LoVo (cell line): ENCODE measurements at regions not wholly inside any gene's neighbourhood (a gene's known extent, or its start where the extent isn't known, plus 50 kb on each side); places are given as distances from the start of the nearest gene placed in this dataset.

ENCODE experiments used
- DNase-seq: peaks from one replicate; pipeline ENCODE4 v3.0.0-alpha.2; 2016; ENCODE audit warnings: low spot score

- no peak for DNase-seq
These were observed 84.4 kb upstream of the SYPL1 start for GRCh38 chr7:106196460-106197021.

DNA sequence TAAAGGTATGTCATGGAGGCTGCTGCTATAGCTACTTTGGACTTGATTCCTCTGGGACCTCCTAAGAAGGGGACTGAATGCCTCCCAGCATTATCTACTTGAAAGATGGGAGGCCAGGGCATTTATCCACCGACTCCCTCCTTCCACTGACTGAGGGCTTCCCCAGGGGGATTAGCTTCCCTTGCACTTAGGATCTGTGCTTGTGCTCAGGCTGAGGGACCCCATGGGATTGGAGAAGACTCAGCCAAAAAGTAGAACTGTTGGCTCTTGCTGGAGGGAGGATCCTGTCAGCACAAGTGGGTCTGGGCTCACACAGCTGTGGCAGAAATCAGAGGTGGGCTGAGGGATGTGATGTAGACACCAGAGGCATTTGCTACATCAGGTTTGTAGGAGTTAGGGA, 81.5 kb upstream of the SYPL1 start:
- DNase-seq, result no peak

DNA sequence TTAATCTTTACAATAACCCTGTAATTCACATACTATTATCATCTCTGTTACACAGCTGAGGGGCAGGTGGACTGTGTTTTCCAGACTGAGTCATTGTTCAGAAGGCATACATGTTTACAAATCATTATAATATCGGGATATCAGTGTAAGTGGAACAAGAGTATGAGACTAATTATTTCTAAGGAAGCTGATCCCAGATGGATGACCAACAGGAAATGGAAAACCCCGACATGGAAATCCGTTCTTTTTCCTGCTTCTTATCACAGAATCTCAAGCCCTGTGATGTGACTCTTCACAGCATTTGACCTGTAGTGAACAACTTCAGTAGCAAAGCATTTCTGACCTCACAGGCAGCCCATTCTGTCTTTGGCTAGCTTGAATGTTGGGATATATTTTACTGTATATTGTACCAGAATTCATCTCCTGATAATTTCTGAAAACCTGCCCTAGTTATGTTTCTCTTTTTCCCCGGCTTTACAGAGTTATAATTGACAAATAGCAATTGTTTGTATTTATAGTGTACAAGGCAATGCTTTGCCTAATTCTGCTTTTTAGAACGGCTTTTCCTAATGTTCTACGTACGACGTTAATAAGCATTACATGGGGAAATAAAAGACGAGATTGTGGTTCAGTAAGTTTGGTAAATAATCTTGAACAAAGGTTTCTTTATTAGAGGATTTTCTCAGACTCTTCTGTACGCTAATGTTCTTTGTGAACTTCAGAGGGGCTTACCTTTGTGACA, 78.6 kb upstream of the SYPL1 start:
- no peak for DNase-seq

- no peak for DNase-seq
These were observed 75.7 kb upstream of the SYPL1 start for GRCh38 chr7:106187613-106188350.

GRCh38 chr7:106185719-106186118, 73.6 kb upstream of the SYPL1 start:
- DNase-seq, result no peak

- no peak for DNase-seq
These were observed 71.8 kb upstream of the SYPL1 start for GRCh38 chr7:106183952-106184351.

DNA sequence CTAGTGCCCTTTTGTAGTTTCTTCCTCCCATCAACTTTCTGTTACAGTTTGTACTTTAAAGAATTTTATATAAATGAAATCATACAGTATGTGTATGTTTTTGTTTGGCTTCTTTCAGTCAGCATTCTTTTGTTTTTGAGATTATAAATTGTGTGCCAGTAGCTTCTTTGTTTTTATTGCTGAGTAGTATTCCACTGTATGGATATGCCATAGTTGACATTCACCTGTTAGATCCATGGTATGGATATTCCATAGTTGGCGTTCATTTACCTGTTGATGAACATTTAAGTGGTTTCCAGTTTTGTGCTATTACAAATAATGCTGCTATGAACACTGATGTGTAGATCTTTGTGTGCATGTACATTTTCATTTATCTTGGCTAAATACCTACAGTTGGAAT, 70.8 kb upstream of the SYPL1 start:
- no peak for DNase-seq

GRCh38 chr7:106181658-106182265, 69.7 kb upstream of the SYPL1 start:
- DNase-seq, result no peak

GRCh38 chr7:106180721-106181120, 68.6 kb upstream of the SYPL1 start:
- DNase-seq, result no peak

GRCh38 chr7:106179256-106179655, 67.1 kb upstream of the SYPL1 start:
- DNase-seq, result no peak

DNA sequence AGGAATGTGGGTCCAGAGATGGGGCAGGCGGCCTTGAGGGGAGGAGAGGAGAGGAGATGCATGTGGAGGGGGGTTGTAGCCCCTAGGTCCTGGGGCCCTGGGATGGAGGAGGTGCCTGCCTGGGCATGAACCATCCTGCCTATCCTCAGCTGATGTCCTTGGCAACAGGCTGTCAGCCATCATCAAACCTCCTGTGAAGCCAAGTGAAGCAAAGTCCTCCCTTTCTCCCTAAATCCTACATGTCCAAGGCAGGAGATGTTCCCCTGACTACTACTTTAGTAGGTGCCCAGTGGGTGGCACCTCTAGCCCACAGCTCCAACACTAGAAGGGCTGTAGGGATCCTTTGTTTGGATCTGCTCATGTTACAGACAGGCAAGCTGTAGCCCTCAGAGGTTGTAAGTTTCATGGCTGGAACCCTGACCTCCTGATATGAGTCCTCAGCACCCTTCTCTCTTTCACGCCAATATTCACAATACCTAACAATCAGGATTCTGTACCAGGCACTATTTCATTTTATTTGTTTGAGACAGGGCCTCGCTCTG, 66.6 kb upstream of the SYPL1 start:
- DNase-seq, result no peak

DNA sequence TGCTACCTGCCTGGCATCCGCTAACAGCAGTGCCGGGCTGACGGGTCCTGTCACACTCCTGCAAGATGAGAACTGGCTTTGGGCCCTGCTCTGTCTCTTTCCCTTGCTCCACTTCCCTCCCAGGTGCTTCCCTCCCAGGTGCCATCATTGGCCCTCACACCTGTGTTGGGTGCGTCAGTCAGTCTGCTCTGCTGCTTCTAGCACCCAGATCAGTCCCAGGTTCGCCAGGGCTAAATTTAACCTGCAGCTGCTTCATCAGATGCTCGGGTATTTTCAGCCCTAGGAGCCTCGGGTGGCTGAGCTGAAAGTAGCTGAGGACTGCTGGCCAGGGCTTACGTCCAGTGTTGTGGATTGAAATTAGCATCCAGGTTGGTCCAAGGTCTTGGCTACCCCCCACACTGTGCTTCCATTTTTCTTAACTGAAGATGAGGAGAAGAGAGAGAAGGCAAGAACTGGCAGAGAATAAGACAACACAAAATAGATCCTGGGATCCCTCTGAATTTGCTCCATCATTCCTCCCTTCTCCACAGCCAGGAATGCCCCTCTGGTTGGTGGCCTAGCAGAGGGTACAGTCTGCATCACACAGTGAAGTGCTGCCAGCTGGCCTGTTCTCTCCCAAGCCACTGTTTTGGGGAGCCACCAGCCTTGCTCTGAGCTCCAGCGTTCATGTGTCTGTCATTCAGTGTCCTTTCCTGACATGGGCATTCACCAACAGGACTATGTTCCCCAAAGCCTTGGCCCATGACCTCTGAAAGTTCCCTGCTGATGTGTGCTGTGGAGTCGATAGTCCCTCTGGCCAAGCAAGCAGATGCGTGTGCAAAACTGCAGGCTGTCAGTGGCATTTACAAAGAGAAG, 65.9 kb upstream of the SYPL1 start:
- no peak for DNase-seq

GRCh38 chr7:106177300-106177690, 65.2 kb upstream of the SYPL1 start:
- no peak for DNase-seq

DNA sequence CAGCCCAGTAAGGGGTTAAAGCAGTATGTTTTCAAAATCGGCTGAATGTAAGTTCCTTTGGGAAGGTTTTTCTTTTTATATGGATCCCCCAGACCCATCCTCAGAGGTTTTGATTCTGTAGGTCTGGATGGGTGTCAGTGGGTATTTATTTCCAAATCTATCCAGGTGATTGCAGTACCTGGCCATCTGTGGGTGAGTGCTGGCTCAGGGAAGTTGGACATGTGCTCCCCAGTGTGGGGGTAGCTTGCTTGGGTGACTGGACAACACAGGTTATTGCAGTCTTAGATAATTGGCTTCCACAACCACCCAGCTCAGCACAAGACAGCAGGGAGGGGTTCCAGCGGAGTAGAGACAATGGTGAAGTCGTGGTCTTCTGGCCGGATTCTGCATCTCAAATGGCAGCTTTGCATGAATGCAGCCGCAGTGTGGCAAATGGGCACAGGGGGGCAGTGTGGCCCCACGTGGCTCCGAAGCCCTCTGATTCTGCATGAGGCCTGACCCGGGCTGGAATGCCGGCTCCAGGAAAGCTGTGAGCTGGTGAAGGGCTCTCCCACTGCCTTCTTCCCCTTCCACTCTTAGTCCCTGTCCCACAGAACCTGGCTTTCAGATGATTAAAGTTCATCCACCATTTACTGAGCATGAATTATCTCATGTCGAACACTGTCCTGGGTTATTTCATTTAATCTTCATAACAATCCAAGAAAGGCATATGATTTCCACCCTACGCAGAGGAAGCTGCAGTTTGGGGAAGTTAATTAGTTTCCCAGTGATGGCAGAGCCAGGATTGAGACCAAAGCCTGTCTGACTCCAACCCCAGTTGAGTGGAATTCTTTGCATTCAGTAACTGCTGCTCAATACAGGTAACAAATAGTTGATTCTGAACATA, 64.5 kb upstream of the SYPL1 start:
- DNase-seq, result peak; percentile 79

- DNase-seq, result no peak
These were observed 63.4 kb upstream of the SYPL1 start for GRCh38 chr7:106175507-106175906.

DNA sequence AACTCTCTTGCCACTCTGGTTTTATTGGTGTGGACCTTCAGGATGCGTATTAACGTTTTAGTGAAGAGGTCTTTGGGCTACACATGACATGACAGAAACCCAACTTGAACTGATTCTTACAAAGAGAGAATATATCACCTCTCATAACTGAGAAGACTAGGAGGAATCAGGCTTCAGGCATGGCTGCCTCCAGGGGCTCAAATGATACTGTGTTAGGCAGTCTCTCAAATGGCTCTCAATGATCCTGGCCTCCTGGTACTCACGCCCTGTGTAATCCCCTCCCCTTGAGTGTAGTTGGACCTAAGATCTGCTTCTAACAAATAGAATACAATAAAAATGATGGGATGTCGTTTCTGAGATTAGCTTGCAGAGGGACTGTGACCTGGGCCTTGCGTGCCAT, 58.5 kb upstream of the SYPL1 start:
- DNase-seq, result no peak

DNA sequence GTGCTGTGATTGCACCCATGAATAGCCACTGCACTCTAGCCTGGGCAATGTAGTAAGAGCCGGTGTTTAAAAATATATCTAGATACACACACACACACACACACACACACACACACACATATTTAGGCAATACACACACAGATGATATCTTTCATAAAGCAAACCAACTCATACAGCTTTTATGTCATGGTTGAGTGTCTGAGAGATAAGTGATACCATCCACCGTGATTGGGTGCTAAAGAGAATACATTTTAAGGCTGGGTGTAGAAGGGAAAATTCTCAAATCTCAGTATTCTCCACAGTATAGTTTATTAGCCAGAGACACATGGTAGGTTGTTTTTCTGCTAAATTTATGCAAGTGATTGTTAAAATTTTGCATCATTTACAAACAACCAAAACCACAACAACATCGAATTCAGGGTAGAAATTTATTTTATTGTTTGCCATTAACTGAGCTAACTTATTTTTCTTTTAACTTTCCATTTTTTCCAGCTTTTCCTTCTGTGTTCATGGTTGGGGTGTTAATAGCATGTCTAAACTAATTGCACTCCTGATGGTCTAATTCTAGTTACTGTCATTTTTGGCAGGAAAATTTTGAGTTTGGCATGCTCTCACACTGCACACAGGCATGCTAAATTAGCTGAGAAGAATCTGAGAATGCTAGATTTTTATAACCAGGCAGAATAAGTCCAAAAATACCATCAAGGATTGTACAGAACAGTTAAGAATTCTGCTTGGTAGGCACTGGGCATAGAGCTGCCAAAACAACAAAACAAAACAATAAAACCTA, 57.9 kb upstream of the SYPL1 start:
- DNase-seq, result no peak

- no peak for DNase-seq
These were observed 55.5 kb upstream of the SYPL1 start for GRCh38 chr7:106167439-106168136.

GRCh38 chr7:106166651-106167342, 54.7 kb upstream of the SYPL1 start:
- peak; percentile 68 for DNase-seq
